Glutamatergic neuron (in vitro differentiated cells): ENCODE measurements at regions not wholly inside any gene's neighbourhood (a gene's known extent, or its start where the extent isn't known, plus 50 kb on each side); places are given as distances from the start of the nearest gene placed in this dataset.

Experiments used
- DNase-seq: peaks from one replicate; pipeline ENCODE4 v3.0.0; 2022
- H3K27ac Mint-ChIP-seq: one replicate; pipeline ENCODE4 v1.8.0; 2020; ENCODE audit warnings: mild to moderate bottlenecking, mixed read lengths, inconsistent platforms; ENCODE audit not compliant: unreplicated experiment
- H3K27me3 Mint-ChIP-seq: one replicate; pipeline ENCODE4 v1.8.0; 2020; ENCODE audit warnings: mild to moderate bottlenecking, moderate library complexity, mixed read lengths, inconsistent platforms; ENCODE audit not compliant: unreplicated experiment
- H3K36me3 Mint-ChIP-seq: one replicate; pipeline ENCODE4 v1.8.0; 2020; ENCODE audit warnings: mild to moderate bottlenecking, mixed read lengths, inconsistent platforms; ENCODE audit not compliant: unreplicated experiment
- H3K4me1 Mint-ChIP-seq: one replicate; pipeline ENCODE4 v1.8.0; 2020; ENCODE audit warnings: mild to moderate bottlenecking, low read depth, mixed read lengths, inconsistent platforms; ENCODE audit not compliant: unreplicated experiment
- H3K4me3 Mint-ChIP-seq: one replicate; pipeline ENCODE4 v1.8.0; 2020; ENCODE audit warnings: mild to moderate bottlenecking, mixed read lengths, inconsistent platforms; ENCODE audit not compliant: unreplicated experiment
- H3K9me3 Mint-ChIP-seq: one replicate; pipeline ENCODE4 v1.8.0; 2020; ENCODE audit warnings: mild to moderate bottlenecking, moderate library complexity, mixed read lengths, inconsistent platforms; ENCODE audit not compliant: unreplicated experiment
- CTCF ChIP-seq: fragments of 200-600 bp; sonication (generic); IDR thresholded peaks from one replicate; pipeline ENCODE4 v1.5.0; 2021; ENCODE audit not compliant: partially characterized antibody, unreplicated experiment

- H3K27ac Mint-ChIP-seq: no peak overlapping the region
- no peak for DNase-seq
- H3K9me3 Mint-ChIP-seq: no peaks in the 10 kb centered on the region
- H3K36me3 Mint-ChIP-seq: no peaks in the 10 kb centered on the region
- no peak overlapping the region for H3K4me3 Mint-ChIP-seq
- no peak for TF ChIP-seq CTCF
- peaks cover 14% of the 10 kb centered on the region for H3K4me1 Mint-ChIP-seq
- H3K27me3 Mint-ChIP-seq: no peaks in the 10 kb centered on the region
These were observed 341.7 kb upstream of the HTR1E start for GRCh38 chr6:86595641-86596040.

- no peak overlapping the region for H3K27ac Mint-ChIP-seq
- H3K27me3 Mint-ChIP-seq: peaks cover 3% of the 10 kb centered on the region
- no peaks in the 10 kb centered on the region for H3K4me1 Mint-ChIP-seq
- H3K4me3 Mint-ChIP-seq: no peak overlapping the region
- H3K9me3 Mint-ChIP-seq: peaks cover 4% of the 10 kb centered on the region
- no peak for TF ChIP-seq CTCF
- peaks cover 21% of the 10 kb centered on the region for H3K36me3 Mint-ChIP-seq
- DNase-seq: no peak
These were observed 351.1 kb upstream of the HTR1E start for GRCh38 chr6:86586195-86586594.

- Mint-ChIP-seq H3K27ac (no peak overlapping the region), H3K9me3 (peaks cover 5% of the 10 kb centered on the region), H3K27me3 (no peaks in the 10 kb centered on the region), H3K4me3 (no peak overlapping the region), H3K4me1 (no peaks in the 10 kb centered on the region), H3K36me3 (peaks cover 35% of the 10 kb centered on the region)
- TF ChIP-seq CTCF: no peak
- no peak for DNase-seq
These were observed 355.5 kb upstream of the HTR1E start for GRCh38 chr6:86581833-86582232.

- H3K4me1 Mint-ChIP-seq: no peaks in the 10 kb centered on the region
- no peak for TF ChIP-seq CTCF
- H3K9me3 Mint-ChIP-seq: no peaks in the 10 kb centered on the region
- DNase-seq: no peak
- no peak overlapping the region for H3K27ac Mint-ChIP-seq
- no peaks in the 10 kb centered on the region for H3K36me3 Mint-ChIP-seq
- H3K27me3 Mint-ChIP-seq: no peaks in the 10 kb centered on the region
- no peak overlapping the region for H3K4me3 Mint-ChIP-seq
These were observed 374.1 kb upstream of the HTR1E start for GRCh38 chr6:86563197-86563596.

GRCh38 chr6:86558318-86558717, 379.0 kb upstream of the HTR1E start:
- H3K27ac Mint-ChIP-seq: no peak overlapping the region
- H3K4me3 Mint-ChIP-seq: no peak overlapping the region
- H3K9me3 Mint-ChIP-seq: no peaks in the 10 kb centered on the region
- DNase-seq: no peak
- H3K36me3 Mint-ChIP-seq: no peaks in the 10 kb centered on the region
- H3K27me3 Mint-ChIP-seq: no peaks in the 10 kb centered on the region
- H3K4me1 Mint-ChIP-seq: no peaks in the 10 kb centered on the region
- no peak for TF ChIP-seq CTCF
